DMS79 treated with DMSO at 0.1 percent for 48 hours (cell line): ENCODE measurements at regions not wholly inside any gene's neighbourhood (a gene's known extent, or its start where the extent isn't known, plus 50 kb on each side); places are given as distances from the start of the nearest gene placed in this dataset.
A peak's percentile ranks its signal among the peaks of the same experiment; 100 is the strongest.
"Not testable (repeated sequence)": the region's sequence is repeated elsewhere in the genome, so short reads cannot be mapped to it uniquely, and the experiment has no call there.

ENCODE experiments used
- DNase-seq: peaks from one replicate; lab custom pipeline; 2025; lab: John Stamatoyannopoulos, UW

- DNase-seq = no peak
Measured at GRCh38 chr12:91672130-91672529, 473.5 kb downstream of the BTG1 start.

- DNase-seq = no peak
Measured at GRCh38 chr12:91667694-91668093, 478.0 kb downstream of the BTG1 start.

- DNase-seq = no peak
Measured at GRCh38 chr12:91663744-91664143, 481.1 kb upstream of the DCN start.

- peak; percentile 38 for DNase-seq
Measured at GRCh38 chr12:91663310-91663709, 480.7 kb upstream of the DCN start.

GRCh38 chr12:91662021-91662420 lies 479.4 kb upstream of the DCN start:
- DNase-seq = no peak

- DNase-seq = no peak
Measured at GRCh38 chr12:91657032-91657431, 474.4 kb upstream of the DCN start.

GRCh38 chr12:91655966-91656365 lies 473.3 kb upstream of the DCN start:
- DNase-seq = no peak

GRCh38 chr12:91654087-91654486 lies 471.5 kb upstream of the DCN start:
- no peak for DNase-seq

GRCh38 chr12:91651728-91652127 lies 469.1 kb upstream of the DCN start:
- no peak for DNase-seq

GRCh38 chr12:91643763-91644162 lies 461.1 kb upstream of the DCN start:
- DNase-seq = no peak

- DNase-seq = no peak
Measured at GRCh38 chr12:91640021-91640420, 457.4 kb upstream of the DCN start.

- DNase-seq = no peak
Measured at GRCh38 chr12:91639327-91639726, 456.7 kb upstream of the DCN start.

- DNase-seq = no peak
Measured at GRCh38 chr12:91637789-91638624, 455.4 kb upstream of the DCN start.

GRCh38 chr12:91636721-91637120 lies 454.1 kb upstream of the DCN start:
- no peak for DNase-seq

GRCh38 chr12:91634386-91634713 lies 451.7 kb upstream of the DCN start:
- DNase-seq = not testable (repeated sequence)

- no peak for DNase-seq
Measured at GRCh38 chr12:91633734-91634357, 451.2 kb upstream of the DCN start.

- DNase-seq = no peak
Measured at GRCh38 chr12:91633206-91633605, 450.6 kb upstream of the DCN start.

- no peak for DNase-seq
Measured at GRCh38 chr12:91632042-91632786, 449.6 kb upstream of the DCN start.

GRCh38 chr12:91630596-91631293 lies 448.1 kb upstream of the DCN start:
- DNase-seq = no peak

GRCh38 chr12:91630083-91630482 lies 447.5 kb upstream of the DCN start:
- no peak for DNase-seq

GRCh38 chr12:91629440-91629839 lies 446.8 kb upstream of the DCN start:
- no peak for DNase-seq

- no peak for DNase-seq
Measured at GRCh38 chr12:91628656-91629055, 446.0 kb upstream of the DCN start.
